ENCODE measurements at regions not wholly inside any gene's neighbourhood (a gene's known extent, or its start where the extent isn't known, plus 50 kb on each side); places are given as distances from the start of the nearest gene placed in this dataset.

DNA sequence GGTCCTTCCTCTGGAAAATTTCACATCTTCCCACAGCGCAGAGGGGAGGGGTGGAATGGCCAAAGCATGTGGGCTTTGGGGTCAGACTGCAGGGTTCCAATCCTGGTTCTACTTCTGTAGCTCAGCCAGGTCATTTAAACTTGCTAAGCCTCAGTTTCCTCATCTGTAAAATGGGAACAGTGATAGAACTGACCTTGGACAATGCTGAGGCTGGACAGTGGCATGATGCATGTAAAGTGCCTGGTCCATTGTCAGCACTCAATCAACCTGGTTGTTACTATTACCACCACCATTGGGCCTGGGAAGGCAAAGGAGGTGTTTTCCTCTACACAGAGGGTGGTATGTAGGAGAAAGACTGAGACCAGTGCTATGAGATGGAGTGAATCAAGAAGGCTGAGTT, 162.8 kb downstream of the VRK1 start:
- TF ChIP-seq CTCF (IDR thresholded peaks at IDR 0.05): no peak
- no peak for TF ChIP-seq ZFX (IDR thresholded peaks at IDR 0.05; ENCODE audit: borderline replicate concordance)
